GM18519 (cell line): ENCODE measurements at regions not wholly inside any gene's neighbourhood (a gene's known extent, or its start where the extent isn't known, plus 50 kb on each side); places are given as distances from the start of the nearest gene placed in this dataset.
"Not testable (repeated sequence)": the region's sequence is repeated elsewhere in the genome, so short reads cannot be mapped to it uniquely, and the experiment has no call there.

ENCODE experiments used
- ATAC-seq: cut with Tn5 transposase; IDR thresholded peaks from one replicate; pipeline ENCODE4 v1.9.1; 2021; ENCODE audit warnings: mild to moderate bottlenecking, moderate library complexity; ENCODE audit not compliant: unreplicated experiment, low FRiP score

DNA sequence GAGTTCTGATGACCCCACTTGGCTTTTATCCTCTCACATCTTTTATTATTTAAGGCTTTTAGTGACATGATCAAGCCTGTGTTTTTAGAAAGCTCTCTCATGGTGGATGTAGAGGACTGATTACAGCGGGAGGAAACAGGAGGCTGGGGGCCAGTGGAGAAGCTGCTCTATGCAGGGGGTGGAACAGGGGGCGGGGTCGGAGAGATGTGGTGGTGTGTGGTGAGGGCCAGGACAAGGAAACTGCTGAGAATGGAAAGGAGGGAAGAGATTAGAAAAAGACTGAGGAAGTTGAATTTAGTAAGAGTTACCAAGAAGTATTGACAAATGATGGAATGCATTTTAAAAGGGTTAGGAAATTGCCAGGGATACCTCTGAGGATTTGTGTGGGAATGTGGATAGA is 292.2 kb downstream of the ZIC3 start:
- no peak for ATAC-seq

GRCh38 chrX:137878401-137878800 is 312.5 kb downstream of the ZIC3 start:
- ATAC-seq: no peak

DNA sequence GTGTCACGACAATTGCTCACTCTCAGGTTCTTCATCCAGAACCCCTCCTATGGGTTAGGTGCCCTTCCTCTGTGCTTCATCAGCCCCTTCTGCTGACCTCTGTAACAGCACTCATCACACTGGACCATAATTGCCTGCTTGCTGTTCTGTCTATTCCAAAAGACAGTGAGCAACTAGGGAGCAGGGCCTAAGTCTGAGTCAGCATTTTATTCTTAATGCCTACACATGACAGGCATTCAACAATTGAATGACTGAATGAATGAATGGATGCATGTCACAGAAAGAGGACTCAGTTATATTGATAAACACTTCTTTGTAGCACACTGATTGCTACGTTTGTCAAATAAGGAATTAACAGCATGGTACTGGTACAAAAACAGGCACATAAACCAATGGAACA is 317.0 kb downstream of the ZIC3 start:
- no peak for ATAC-seq

- ATAC-seq: not testable (repeated sequence)
Measured at GRCh38 chrX:137884813-137885212, 318.9 kb downstream of the ZIC3 start.

- no peak for ATAC-seq
Measured at GRCh38 chrX:137891431-137891830, 325.5 kb downstream of the ZIC3 start.

DNA sequence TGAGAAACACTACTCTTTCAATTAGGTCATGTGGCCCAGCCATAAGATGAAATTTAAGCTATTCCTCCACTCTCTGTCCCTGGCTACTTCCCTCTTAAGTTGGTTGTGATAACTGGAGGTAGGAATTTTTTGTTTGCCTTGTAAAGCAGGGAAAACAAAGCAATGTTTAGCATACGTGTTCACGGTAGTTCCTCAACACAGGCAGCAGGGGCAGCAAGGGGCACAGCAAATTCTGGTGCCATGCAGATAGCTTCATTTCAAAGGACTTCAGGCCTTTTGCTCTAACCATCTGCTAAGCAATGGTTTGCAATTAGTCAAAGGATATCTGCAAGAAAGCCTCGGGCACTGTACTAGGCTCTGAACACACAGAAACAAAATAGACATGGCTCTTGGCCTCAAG is 330.2 kb downstream of the ZIC3 start:
- ATAC-seq: no peak

DNA sequence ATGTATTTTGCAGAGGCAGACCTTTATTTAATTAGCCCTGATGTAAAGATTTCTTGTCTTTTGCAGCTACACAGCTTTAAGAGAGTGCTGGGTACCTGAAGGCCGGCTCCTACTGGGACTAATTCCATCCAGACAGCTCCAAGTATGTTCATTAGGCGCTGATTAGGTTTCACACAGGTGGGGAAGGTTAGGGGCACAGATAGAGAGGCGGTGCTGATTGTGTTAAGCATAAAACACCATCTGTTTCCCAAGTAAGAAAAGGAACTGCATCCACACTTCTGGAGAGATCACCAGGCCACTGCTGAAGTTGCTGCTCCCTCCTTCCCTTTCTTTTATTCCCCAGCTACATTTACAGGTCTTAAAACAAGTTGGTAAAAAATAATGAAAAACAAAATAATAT is 349.5 kb downstream of the ZIC3 start:
- ATAC-seq: no peak

GRCh38 chrX:137916090-137916746 is 350.3 kb downstream of the ZIC3 start:
- no peak for ATAC-seq

GRCh38 chrX:137926090-137926489 is 360.2 kb downstream of the ZIC3 start:
- ATAC-seq: no peak

GRCh38 chrX:137929951-137930350 is 364.0 kb downstream of the ZIC3 start:
- no peak for ATAC-seq

DNA sequence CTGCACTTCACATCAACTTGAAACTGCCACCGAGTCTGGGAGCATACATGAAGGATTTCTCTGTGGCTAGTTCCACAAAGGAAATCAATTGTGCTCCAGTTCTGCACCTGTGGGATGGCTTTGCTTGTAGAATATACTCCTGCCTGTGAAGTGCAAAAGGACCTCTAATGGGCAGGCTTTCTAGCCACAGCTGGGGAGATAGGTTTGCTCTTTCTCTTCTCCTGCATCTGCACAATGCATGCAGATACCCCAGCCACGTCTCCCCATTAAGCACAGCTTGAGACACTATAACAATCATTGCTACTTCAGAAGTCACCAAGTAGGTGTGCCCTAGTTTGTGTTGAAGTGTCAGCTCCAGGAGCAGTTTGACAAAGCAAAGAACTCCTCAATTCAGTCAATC is 364.6 kb downstream of the ZIC3 start:
- no peak for ATAC-seq

DNA sequence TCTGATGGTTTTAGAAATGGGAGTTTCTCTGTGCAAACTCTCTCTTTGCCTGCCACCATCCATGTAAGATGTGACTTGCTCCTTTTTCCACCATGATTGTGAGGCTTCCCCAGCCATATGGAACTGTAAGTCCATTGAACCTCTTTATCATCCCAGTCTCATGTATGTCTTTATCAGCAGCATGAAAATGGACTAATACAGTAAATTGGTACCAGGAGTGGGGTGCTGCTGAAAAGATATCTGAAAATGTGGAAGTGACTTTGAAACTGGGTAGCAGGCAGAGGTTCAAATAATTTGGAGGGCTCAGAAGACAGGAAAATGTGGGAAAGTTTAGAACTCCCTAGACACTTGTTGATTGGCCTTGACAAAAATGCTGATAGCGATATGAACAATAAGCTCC is 368.3 kb downstream of the ZIC3 start:
- not testable (repeated sequence) for ATAC-seq

GRCh38 chrX:137934887-137935286 is 369.0 kb downstream of the ZIC3 start:
- ATAC-seq: not testable (repeated sequence)

DNA sequence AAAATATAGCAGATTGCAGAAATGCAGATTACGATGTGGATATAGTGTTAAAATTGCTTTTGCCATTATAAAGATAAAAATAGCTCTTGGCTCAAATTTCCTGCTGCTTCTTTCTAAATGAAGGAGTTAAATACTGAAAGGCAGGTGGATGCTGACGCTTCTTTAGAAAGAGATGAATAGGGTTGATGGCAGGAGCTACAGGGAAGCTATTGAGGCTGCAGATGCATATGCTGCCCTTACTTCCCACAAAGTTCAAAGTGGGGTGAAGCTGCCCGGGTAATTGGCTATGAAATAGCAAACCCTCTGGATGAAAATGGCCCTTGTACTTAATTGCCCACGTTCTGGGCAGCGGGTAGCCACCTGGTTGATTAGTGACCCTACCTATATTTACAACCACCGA is 379.5 kb downstream of the ZIC3 start:
- no peak for ATAC-seq

- ATAC-seq: no peak
Measured at GRCh38 chrX:137969191-137969590, 403.3 kb downstream of the ZIC3 start.

DNA sequence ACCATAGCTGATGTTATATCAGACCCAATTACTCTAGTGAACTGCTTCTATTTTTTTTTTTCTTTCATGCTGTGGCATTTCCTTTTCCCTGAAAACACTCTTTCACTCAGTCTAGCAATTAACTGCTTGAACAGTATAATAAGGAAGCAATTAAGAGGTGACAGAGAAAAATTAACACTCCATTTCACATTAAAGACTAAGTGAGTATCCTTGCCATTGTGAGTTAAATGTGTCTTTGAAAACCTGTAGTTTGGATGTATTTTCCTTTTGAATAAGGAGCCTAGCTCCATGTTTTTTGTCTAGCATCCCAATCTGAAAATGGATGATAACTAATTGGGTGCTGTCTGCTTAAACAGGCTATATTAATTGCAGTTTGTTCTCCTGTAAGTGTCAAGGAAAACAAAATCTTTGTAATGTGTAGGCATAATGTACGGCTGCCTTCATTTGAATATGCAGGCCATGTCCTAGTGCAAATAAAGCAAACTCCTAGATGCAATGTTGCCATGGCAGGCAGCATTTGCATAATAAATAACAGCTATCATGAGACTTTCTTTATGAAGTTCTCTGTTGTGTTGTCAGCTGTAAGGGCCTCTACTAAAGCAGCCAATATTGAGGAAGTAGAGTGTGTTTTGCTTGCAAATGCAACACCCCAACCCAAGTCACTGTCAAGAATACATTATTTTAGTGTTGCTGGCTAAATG is 416.7 kb downstream of the ZIC3 start:
- ATAC-seq: no peak

DNA sequence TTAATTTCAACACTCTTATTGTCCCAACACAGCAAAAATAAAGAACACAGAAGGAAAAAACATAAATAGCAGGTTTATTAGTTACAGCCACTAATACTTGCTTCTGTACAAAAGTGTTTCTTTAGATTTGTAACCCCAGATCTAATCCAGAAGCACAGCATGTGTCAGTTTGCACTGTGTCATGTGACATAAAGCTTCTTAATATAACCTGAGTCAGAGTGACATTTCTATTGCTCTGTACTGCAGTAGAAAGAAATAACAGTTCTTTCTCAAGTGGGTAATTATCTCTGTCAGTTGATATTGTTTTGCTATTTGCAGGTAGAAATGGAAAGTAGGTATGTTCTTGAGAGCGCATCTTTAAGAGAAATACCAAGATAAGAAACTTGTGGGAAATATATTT is 422.5 kb downstream of the ZIC3 start:
- ATAC-seq: no peak

DNA sequence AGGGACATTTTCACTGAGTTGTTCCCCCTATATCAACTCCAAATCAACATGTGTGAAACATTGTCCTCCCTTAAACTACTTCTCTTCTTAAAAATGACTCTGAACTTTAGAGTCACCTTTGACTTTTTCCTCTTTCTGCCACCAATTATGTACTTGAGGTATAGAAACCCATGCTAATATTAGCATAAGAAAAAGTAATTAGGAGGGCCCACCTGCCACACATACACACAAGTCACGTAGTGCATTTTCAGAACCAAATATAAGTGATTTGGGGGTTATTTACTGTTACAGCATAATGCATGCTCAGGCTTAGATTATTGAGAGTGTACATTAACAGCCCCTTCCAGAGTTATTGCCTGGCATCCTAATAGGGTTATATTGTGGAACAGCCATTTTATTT is 432.7 kb downstream of the ZIC3 start:
- no peak for ATAC-seq

DNA sequence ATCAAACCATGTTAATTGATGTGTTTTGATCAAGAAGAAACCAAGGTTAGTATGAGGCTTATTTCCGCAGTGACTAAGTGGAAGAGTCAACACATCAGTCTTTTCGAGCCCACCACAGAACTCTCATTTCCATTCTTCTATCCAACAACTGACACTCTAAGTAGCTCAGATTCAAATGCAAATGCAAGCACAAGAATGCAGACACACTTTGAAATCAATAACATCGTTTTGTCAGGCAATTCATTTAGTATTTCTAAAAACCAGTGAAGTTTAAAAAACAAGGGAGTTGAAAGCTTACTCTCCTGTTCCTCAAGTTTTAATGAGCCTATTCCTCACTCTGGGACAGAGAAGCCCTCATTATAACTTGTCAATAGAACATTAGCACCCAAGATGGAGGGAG is 433.1 kb downstream of the ZIC3 start:
- no peak for ATAC-seq

DNA sequence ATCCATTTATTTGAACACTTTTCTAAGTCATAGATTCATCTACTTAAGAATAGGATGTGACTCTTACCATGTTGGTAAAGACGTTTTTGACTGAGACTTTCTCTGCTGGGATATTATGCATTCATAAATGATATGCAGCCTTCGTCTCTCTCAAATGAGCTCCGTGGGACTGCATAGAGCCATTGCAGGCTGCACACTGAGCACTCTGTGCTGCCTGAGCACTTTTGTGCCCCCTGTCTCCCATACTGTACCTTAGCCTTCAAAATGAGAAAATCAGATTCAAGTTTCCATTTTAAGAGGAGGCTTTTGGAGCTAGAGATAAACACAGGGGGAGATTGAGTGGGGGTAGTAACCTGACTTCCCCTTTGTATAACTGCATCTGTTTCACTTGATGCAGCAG is 433.6 kb downstream of the ZIC3 start:
- ATAC-seq: no peak

DNA sequence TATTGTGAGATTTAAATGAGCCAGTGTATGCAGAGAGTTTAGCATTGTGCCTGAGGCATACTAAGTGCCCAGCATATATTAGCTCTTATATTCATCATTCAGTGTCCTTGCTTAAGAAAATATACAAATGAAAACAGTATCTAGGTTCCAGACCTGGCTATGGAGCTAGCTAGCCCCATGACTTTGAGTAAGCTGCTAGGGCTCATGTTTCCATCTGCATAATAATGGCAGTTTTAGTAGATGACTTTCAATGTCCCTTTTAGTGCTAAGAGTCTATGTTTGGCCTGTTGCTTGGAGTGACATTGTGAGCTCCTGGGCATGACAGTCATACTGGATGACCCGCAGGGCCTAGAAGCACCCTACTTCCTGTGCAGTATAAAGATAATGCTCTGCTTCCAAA is 435.3 kb downstream of the ZIC3 start:
- ATAC-seq: no peak

DNA sequence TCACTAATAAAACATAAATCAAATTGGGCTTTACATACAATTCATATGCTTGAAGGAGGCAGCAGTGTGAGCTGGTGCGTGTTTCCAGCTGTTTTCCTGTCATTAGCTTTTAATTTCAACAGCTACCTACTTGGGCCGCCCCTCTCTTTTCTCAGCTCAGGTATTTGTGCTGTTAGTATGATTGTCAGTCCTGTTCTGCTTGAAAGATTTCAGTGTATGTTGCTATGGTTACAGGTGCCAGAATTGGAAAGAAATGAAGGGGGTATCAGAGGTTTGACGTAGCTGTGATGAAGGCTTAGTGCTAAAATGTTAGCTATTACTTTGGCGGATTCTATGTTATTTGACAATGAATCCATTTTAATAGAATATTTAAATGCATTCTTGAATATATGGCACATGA is 440.3 kb downstream of the ZIC3 start:
- no peak for ATAC-seq
